ENCODE measurements at regions not wholly inside any gene's neighbourhood (a gene's known extent, or its start where the extent isn't known, plus 50 kb on each side); places are given as distances from the start of the nearest gene placed in this dataset.
"Not testable (repeated sequence)": the region's sequence is repeated elsewhere in the genome, so short reads cannot be mapped to it uniquely, and the experiment has no call there.

GRCh38 chrX:125153621-125154020 is 166.1 kb upstream of the TEX13C start (continued):
- TF ChIP-seq ZNF142 (CRISPR knock-in tag; IDR thresholded peaks at IDR 0.05) (no peak), SIX4 (CRISPR knock-in tag; IDR thresholded peaks at IDR 0.05) (no peak), SMARCC2 (IDR thresholded peaks at IDR 0.05) (no peak), GLI4 (CRISPR knock-in tag; IDR thresholded peaks at IDR 0.05; ENCODE audit: borderline replicate concordance) (no peak), POGK (CRISPR knock-in tag; conservative IDR thresholded peaks at IDR 0.05) (no peak), HDAC1 (CRISPR knock-in tag; IDR thresholded peaks at IDR 0.05) (no peak), ZNF788 (CRISPR knock-in tag; IDR thresholded peaks at IDR 0.05; ENCODE audit: borderline replicate concordance) (no peak), CTCF (CRISPR knock-in tag; IDR thresholded peaks at IDR 0.05) (no peak)

GRCh38 chrX:125154288-125155257 is 165.1 kb upstream of the TEX13C start:
- H2AFZ ChIP-seq (ENCODE audit: low read length); BruUV-seq (replicated peaks); H3K36me3 ChIP-seq (replicated peaks in 1 of 2; ENCODE audit: control insufficient read depth in 1 of 2, insufficient read depth in 2 of 2, low read length in 2 of 2); H3K4me3 ChIP-seq (replicated peaks in 1 of 3; ENCODE audit: insufficient read depth in 1 of 3, low read depth in 2 of 3, low read length in 3 of 3); H3K27me3 ChIP-seq (ENCODE audit: control insufficient read depth in 1 of 2, insufficient read depth in 2 of 2, low read length in 2 of 2); H3K27ac ChIP-seq (ENCODE audit: extremely low read length, insufficient read depth, low read length); H3K9ac ChIP-seq (ENCODE audit: insufficient read depth, low read depth, low read length); H3K4me2 ChIP-seq (ENCODE audit: low read depth, low read length); H3K79me2 ChIP-seq (ENCODE audit: insufficient read depth, low read length); ATAC-seq; intact Hi-C loops (cut with micrococcal nuclease; ENCODE audit: unreplicated experiment); in situ Hi-C loops (cut with HindIII; ENCODE audit: extremely low pct_ligation_motif_present, low pct_unique_long_range_greater_than_20kb); FAIRE-seq; POLR2A ChIA-PET; H3K9me3 ChIP-seq (ENCODE audit: low read length); H4K20me1 ChIP-seq (ENCODE audit: insufficient read depth, low read length); CTCF ChIA-PET (ENCODE audit: low intra/inter-chr PET ratio, low total read pairs); H3K4me1 ChIP-seq (ENCODE audit: insufficient read depth, low read length); DNase-seq (ENCODE audit: low spot score): not testable (repeated sequence)
- 58% methylated on average over 5 of the region's 32 CpGs for WGBS (ENCODE audit: low lambda C conversion rate)
